ENCODE measurements at regions not wholly inside any gene's neighbourhood (a gene's known extent, or its start where the extent isn't known, plus 50 kb on each side); places are given as distances from the start of the nearest gene placed in this dataset.

GRCh38 chr2:105652014-105652796 is 92.5 kb upstream of the NCK2 start:
- no peak for DNase-seq (ENCODE audit: low read depth)

DNA sequence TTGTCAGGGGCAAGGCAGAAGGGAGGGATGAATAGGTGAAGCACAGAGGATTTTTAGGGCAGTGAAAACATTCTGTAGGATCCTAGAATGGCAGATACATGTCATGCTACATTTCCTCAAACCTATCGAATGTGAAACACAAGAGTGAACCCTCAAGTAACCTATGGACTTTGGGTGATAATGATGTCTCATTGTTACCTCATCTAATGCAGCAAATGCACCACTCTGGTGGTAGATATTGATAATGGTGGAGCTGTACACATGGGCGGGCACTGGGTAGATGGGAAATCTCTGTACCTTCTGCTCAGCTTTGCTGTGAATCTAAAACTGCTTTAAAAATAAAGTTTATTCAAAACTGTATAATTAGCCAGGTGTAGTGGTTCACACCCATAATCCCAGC is 95.2 kb upstream of the NCK2 start:
- DNase-seq (ENCODE audit: low read depth) = no peak

DNA sequence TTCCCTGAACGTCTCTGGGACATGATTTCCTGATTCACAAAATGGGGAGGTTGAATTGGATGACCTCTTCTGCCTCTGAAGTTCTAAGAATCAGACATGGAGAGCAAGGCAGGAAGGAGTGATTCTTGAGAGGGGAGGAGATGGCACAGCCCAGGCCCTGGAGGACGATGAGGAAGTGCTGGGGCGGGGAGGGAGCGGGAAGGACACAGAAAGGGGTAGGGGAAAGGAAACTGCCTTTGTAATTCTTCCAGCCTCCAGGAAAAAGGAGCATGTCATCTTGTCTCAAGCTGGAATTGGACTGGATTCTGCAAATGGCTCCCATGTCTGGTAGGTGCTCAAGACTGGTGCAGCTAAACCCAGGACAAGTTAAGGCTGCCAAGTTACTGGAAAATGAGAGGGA is 97.0 kb upstream of the NCK2 start:
- DNase-seq (ENCODE audit: low read depth) = no peak

GRCh38 chr2:105646774-105647076 is 98.0 kb upstream of the NCK2 start:
- no peak for DNase-seq (ENCODE audit: low read depth)

DNA sequence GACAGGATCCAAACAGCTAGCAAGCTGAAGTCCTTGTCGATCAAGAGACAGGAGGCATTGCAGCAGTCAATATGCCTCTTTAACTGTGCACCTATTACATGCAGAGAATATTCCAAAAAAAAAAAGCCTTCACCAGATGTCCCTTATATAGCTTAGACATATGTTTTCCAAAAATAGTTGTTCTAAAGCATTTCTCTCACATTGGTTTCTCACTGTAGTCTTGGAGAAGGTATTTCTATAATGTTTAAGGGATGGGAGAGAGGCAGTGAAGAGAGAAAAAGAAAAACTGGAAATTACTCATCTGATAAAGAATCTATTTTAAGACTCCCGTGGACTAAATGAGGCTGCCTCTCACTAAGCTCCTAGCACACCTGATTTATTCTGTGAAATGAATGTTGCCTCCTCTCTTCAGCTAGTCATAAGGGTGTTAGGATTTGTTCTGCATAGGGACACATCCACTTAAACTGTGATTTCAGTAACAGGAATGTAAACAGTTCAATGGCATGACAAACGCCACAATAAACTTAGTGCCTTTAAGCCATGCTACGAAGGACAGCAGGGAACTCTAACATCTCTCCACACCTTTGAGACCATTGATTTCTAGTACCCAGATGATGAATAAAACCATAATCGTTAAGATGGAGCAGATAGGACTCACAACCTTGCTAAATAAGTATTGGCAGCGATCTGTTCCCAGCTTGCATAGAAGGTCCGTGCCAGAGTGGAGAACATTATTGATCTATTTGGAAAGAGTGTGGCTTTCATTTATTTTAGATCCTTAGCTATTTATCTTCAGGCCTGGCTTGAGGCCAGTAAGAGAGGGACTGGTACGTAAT is 98.6 kb upstream of the NCK2 start:
- no peak for DNase-seq (ENCODE audit: low read depth)

DNA sequence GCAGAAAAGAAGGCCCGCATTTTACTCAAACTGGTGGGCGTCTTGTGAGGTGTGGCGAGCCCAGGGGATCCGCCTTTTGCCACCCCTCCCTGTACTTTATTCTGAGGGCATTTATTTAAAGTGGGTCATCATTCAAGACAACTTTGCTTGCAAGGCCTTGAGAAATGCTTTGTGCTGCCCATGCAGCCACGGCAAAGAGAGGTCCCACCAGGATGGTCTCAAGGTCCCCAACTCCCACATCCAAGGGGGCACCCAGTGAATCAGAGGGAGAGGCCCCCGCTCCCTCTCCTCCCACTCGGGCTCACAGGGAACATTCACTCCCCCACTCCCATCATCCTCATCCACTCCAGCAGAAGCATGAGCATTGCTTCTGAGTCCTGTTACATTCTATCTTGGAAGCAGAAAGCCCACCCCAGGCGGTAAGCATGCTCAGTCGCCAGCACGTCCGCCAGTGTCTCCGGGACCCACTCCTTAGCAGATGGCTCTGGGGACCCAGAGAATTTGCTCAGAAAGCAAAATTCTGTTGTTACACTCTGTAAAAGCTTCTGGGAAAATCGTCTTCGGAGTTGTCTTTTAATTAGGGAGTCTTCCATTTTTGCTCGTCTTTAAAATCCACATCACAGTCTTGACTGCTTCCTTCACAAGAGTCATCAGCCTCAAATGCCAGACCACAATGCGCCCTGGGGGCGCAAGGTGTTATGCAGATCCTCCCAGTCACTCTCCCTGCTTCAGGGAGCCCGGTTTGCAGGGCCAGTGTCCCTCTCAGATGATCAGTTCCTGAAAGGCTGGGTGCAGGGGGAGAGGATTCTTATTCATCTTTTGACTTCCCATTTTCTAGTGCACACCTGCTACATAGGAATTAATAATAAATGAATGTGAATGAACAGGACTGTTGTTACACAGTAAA is 99.4 kb upstream of the NCK2 start:
- no peak for DNase-seq (ENCODE audit: low read depth)

GRCh38 chr2:105644174-105644980 is 100.3 kb upstream of the NCK2 start:
- DNase-seq (ENCODE audit: low read depth) = no peak

- DNase-seq (ENCODE audit: low read depth) = no peak
Observed at GRCh38 chr2:105643405-105644173, 101.1 kb upstream of the NCK2 start.

GRCh38 chr2:105641389-105641811 is 103.3 kb upstream of the NCK2 start:
- DNase-seq (ENCODE audit: low read depth) = no peak

GRCh38 chr2:105640246-105640645 is 104.5 kb upstream of the NCK2 start:
- no peak for DNase-seq (ENCODE audit: low read depth)

- DNase-seq (ENCODE audit: low read depth) = no peak
Observed at GRCh38 chr2:105636109-105636740, 108.5 kb upstream of the NCK2 start.

GRCh38 chr2:105635564-105635963 is 109.1 kb upstream of the NCK2 start:
- no peak for DNase-seq (ENCODE audit: low read depth)

DNA sequence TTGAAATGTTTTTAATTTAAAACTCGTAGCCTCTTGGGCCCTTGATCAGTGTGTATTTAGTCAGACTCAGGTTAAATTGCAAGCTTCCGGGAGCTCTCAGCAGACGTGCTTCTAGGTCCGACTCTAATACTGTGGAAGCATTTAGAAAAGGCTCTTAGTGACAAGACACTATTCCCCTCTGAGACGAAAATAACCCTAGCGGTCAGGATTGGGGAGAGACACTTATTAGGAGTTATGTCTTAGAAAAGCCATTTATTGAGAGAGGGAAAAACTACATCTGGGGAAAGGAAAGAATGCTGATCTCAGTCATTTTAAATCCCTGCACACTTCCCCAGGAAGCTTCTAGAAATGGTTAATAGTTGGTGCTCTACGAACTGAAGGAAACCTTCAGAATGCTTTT is 110.5 kb upstream of the NCK2 start:
- DNase-seq (ENCODE audit: low read depth) = no peak

DNA sequence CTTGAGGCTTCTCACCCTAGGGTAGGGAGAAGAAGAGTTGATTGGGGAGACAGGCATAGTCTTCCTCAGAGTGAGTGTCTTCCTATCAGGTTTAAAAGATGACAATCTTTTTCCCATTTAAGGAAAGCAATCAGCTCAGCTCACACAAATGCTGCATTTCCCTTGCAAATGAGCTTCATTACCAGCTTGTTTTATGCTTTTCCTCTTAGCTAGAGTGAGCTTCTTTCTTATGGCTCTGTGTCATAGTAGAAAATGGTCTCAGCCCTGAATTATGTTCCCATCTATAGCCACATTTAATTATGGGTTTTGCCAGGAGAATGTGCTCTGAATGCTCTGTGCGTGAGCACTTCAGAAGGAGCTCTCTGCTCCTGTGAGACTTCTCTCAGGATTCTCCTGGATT is 112.8 kb upstream of the NCK2 start:
- no peak for DNase-seq (ENCODE audit: low read depth)

DNA sequence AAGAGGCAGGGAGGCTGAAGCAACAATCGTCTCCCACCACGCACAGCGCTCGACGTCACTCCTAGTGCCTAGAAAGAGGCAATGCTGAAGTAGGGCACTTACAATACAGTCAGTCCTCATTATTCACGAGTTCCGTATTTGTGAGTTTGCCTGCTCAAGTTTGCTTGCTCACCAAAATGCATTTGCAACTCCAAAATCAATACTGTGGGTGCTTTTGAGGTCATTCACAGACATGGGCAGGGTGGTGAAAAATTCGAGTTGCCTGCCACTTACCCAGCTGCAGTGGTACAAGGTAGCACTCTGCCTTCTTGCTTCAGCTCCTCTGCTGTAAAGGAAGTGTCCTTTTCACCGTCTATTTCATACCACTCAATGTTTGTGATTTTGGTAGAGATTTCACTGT is 113.7 kb upstream of the NCK2 start:
- DNase-seq (ENCODE audit: low read depth) = no peak

DNA sequence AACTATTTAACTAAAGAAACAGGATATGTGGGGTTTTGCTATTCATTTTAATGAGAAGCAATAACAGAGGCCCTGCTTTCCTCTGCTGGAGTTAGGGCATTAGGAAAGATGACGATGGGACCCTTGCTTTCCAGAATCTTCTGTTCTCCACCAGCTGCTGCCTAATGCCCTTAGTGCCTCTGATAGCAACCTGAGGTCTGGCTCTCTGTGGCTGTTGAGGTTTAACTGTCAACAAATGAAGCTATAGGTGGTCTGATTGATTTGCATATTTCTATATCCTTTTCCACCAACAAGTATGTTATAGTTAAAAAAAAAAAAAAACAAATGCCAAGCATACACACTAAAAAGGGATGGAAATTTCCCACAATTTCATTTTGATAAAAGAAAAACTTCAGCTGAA is 115.1 kb upstream of the NCK2 start:
- DNase-seq (ENCODE audit: low read depth) = no peak

DNA sequence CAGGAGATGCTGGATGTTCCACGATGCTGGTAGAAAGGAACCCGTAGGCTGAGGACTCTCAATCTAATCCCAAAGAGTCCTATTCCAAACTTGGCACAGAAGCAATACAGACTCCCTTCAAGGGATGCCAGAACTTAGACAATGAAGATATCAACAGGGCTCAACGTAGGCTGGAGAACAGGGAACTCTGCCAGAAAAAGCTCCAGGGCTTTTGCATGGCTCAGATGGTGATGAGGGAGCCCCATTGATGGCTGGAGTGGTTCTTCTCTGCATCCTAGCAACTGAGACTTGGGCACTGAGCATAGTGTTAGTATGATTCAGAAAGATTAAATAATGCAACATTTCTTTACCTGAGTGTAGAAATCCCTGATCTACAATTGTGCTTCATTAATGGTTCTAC is 117.2 kb upstream of the NCK2 start:
- DNase-seq (ENCODE audit: low read depth) = no peak

DNA sequence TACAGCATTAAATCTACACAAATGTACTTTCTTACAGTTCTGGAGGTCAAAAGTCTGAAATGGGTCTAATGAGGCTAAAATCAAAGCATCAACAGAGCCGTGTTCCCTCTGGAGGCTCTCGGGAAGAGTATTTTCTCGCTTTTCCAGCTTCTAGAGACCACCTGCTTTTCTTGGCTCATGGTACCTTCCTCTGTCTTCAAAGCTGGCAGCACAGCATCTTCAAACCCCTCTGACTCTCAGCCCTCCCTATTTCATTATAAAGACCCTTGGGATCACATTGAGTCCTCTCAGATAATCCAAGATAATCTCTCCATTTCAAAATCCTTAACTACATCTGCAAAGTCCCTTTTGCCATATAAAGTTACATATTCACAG is 117.8 kb upstream of the NCK2 start:
- no peak for DNase-seq (ENCODE audit: low read depth)

GRCh38 chr2:105626212-105626965 is 118.3 kb upstream of the NCK2 start:
- DNase-seq (ENCODE audit: low read depth) = no peak

DNA sequence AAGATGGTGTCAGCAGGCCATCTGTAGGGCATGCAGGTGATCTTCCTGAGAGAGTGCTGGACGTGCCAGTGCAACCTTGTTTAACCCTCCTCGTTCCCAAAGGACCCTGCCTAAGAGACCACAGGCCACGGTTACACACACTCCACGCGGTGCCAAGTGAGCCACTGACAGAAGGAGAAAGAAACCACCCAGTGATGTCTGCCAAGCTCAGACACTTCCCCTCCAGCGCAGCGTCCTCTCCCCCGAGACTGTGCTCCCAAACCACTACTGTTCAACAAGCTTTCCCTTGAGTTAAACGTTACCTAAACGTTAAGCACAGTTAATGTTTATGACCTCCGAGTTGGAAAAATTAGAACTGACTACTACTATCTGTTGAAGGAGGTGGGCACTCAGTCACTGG is 119.1 kb upstream of the NCK2 start:
- DNase-seq (ENCODE audit: low read depth) = no peak

Measured in activated gamma-delta T cell treated with anti-CD3 and anti-CD28 coated beads, Interleukin-2, amount 50 U/mL, for 16 hours (primary cell).